ENCODE measurements at regions not wholly inside any gene's neighbourhood (a gene's known extent, or its start where the extent isn't known, plus 50 kb on each side); places are given as distances from the start of the nearest gene placed in this dataset.
"Not testable (repeated sequence)": the region's sequence is repeated elsewhere in the genome, so short reads cannot be mapped to it uniquely, and the experiment has no call there.

DNA sequence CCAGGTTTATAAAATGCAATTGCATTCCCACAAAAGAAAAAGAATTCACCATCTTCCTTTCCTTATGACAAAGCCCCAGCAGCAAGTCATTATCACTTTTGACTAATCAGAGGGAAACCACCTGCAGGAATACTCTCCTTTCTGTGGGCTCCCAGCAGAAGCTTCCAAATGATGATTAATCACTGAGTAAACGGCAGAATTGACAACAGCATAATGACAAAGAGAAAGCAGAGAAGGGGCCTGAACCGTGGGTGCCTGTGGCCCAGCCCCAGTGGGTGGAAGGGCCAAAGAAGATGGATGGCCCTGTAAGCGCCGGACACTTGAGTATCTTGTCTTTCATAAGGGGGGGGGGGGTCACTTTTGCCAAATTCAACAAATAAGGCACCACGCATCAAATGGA is 152.4 kb upstream of the NRBF2 start:
- H3K27ac ChIP-seq (ENCODE audit: low read depth, low read length, poor library complexity, severe bottlenecking) = no peak overlapping the region
- H3K4me1 ChIP-seq (ENCODE audit: insufficient read depth, low read length, severe bottlenecking) = no peaks in the 10 kb centered on the region
- H3K27me3 ChIP-seq (ENCODE audit: insufficient read depth, low read length) = no peaks in the 10 kb centered on the region
- no peaks in the 10 kb centered on the region for H3K79me2 ChIP-seq (ENCODE audit: insufficient read depth, low read length)
- H4K20me1 ChIP-seq (ENCODE audit: insufficient read depth, low read length) = no peaks in the 10 kb centered on the region
- no peak overlapping the region for H3K4me2 ChIP-seq (ENCODE audit: low read length)
- H2AFZ ChIP-seq (ENCODE audit: low read length) = no peak overlapping the region
- no peaks in the 10 kb centered on the region for H3K9me3 ChIP-seq (ENCODE audit: low read length)
- no peak for TF ChIP-seq EZH2 (IDR thresholded peaks at IDR 0.05; ENCODE audit: borderline replicate concordance, low read length)
- TF ChIP-seq, protein P1, sequence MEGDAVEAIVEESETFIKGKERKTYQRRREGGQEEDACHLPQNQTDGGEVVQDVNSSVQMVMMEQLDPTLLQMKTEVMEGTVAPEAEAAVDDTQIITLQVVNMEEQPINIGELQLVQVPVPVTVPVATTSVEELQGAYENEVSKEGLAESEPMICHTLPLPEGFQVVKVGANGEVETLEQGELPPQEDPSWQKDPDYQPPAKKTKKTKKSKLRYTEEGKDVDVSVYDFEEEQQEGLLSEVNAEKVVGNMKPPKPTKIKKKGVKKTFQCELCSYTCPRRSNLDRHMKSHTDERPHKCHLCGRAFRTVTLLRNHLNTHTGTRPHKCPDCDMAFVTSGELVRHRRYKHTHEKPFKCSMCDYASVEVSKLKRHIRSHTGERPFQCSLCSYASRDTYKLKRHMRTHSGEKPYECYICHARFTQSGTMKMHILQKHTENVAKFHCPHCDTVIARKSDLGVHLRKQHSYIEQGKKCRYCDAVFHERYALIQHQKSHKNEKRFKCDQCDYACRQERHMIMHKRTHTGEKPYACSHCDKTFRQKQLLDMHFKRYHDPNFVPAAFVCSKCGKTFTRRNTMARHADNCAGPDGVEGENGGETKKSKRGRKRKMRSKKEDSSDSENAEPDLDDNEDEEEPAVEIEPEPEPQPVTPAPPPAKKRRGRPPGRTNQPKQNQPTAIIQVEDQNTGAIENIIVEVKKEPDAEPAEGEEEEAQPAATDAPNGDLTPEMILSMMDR (IDR thresholded peaks at IDR 0.05; ENCODE audit: low read length) = no peak
- no peaks in the 10 kb centered on the region for H3K9me2 ChIP-seq (ENCODE audit: low read depth, low read length)
- H3F3A ChIP-seq (ENCODE audit: insufficient read depth, low read length) = no peaks in the 10 kb centered on the region
- no peak overlapping the region for H3K9ac ChIP-seq (ENCODE audit: low read length)
- no peak overlapping the region for H3K4me3 ChIP-seq (ENCODE audit: low read depth, low read length, poor library complexity, severe bottlenecking)
- H3K36me3 ChIP-seq (ENCODE audit: insufficient read depth, low read length) = no peaks in the 10 kb centered on the region

DNA sequence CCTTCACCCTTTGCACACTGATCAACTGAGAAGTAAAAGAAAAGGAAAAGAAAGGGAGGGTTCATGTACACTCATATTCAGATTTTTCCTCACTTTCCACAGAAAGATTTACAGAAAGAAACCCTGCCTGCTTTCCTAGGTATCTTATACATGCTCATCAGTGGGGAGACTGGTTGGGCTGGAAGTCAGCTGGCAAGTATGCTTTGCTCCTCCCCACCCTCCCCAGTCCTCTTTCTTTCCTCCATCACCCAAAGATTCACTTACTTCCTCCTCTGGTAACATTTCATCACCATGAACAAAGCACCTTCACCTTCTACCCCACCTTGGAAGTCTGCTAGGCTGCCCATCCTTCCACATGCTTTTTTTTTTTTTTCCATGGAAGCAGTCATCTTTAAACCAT is 153.2 kb upstream of the NRBF2 start:
- TF ChIP-seq EZH2 (IDR thresholded peaks at IDR 0.05; ENCODE audit: borderline replicate concordance, low read length) = no peak
- TF ChIP-seq, protein P1 (IDR thresholded peaks at IDR 0.05; ENCODE audit: low read length) = no peak
- Histone ChIP-seq H4K20me1 (ENCODE audit: insufficient read depth, low read length) (no peaks in the 10 kb centered on the region), H3K9ac (ENCODE audit: low read length) (no peak overlapping the region), H3K9me2 (ENCODE audit: low read depth, low read length) (no peaks in the 10 kb centered on the region), H3K27ac (ENCODE audit: low read depth, low read length, poor library complexity, severe bottlenecking) (no peak overlapping the region), H3K4me3 (ENCODE audit: low read depth, low read length, poor library complexity, severe bottlenecking) (no peak overlapping the region), H3K36me3 (ENCODE audit: insufficient read depth, low read length) (no peaks in the 10 kb centered on the region), H3F3A (ENCODE audit: insufficient read depth, low read length) (no peaks in the 10 kb centered on the region), H3K9me3 (ENCODE audit: low read length) (no peaks in the 10 kb centered on the region), H2AFZ (ENCODE audit: low read length) (no peak overlapping the region), H3K4me1 (ENCODE audit: insufficient read depth, low read length, severe bottlenecking) (no peaks in the 10 kb centered on the region), H3K79me2 (ENCODE audit: insufficient read depth, low read length) (no peaks in the 10 kb centered on the region), H3K4me2 (ENCODE audit: low read length) (no peak overlapping the region), H3K27me3 (ENCODE audit: insufficient read depth, low read length) (no peaks in the 10 kb centered on the region)

DNA sequence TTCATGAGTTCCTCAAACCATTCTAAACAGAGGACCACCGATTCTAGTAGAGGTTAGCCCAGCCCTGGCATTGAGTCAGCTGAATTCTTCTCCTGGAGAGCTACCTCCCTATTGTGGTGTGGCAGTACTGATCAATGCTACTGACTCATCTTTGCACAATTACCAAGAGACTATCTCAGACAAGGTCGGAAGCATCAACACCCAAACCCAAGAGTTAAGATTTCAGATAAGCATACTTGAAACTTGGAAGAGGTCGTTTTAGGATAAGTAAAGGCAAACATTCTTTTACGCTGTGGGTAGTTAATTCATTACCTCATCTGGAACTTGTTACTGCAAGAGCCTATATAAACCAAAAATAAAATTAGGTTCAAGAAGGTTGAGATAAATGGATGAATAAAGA is 154.6 kb upstream of the NRBF2 start:
- Histone ChIP-seq H3K4me1 (ENCODE audit: insufficient read depth, low read length, severe bottlenecking) (no peaks in the 10 kb centered on the region), H3K27ac (ENCODE audit: low read depth, low read length, poor library complexity, severe bottlenecking) (no peak overlapping the region), H3K79me2 (ENCODE audit: insufficient read depth, low read length) (no peaks in the 10 kb centered on the region), H3K36me3 (ENCODE audit: insufficient read depth, low read length) (no peaks in the 10 kb centered on the region), H3F3A (ENCODE audit: insufficient read depth, low read length) (no peaks in the 10 kb centered on the region), H3K9me2 (ENCODE audit: low read depth, low read length) (no peaks in the 10 kb centered on the region), H3K4me3 (ENCODE audit: low read depth, low read length, poor library complexity, severe bottlenecking) (no peak overlapping the region), H3K27me3 (ENCODE audit: insufficient read depth, low read length) (no peaks in the 10 kb centered on the region), H3K9ac (ENCODE audit: low read length) (no peak overlapping the region), H3K4me2 (ENCODE audit: low read length) (no peak overlapping the region), H3K9me3 (ENCODE audit: low read length) (no peaks in the 10 kb centered on the region), H4K20me1 (ENCODE audit: insufficient read depth, low read length) (no peaks in the 10 kb centered on the region), H2AFZ (ENCODE audit: low read length) (no peak overlapping the region)
- no peak for TF ChIP-seq EZH2 (IDR thresholded peaks at IDR 0.05; ENCODE audit: borderline replicate concordance, low read length)
- TF ChIP-seq, protein P1 (IDR thresholded peaks at IDR 0.05; ENCODE audit: low read length) = no peak

DNA sequence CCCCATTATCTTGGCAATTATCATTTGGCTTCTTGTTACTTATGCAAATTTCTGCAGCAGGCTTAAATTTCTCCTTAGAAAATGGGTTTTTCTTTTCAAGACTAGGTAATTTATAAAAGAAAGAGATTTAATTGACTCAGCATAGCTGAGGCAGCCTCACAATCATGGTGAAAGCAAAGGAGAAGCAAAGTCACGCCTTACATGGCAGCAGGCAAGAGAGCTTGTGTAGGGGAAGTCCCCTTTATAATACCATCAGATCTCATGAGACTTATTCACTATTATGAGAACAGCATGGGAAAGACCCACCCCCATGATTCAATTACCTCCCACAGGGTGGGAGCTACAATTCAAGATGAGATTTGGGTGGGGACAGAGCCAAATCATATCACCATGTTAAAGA is 158.3 kb upstream of the NRBF2 start:
- not testable (repeated sequence) for H3K4me2 ChIP-seq (ENCODE audit: low read length); H3K9ac ChIP-seq (ENCODE audit: low read length); H3K4me3 ChIP-seq (ENCODE audit: low read depth, low read length, poor library complexity, severe bottlenecking); H3K27ac ChIP-seq (ENCODE audit: low read depth, low read length, poor library complexity, severe bottlenecking); H3K9me2 ChIP-seq (ENCODE audit: low read depth, low read length); H3K36me3 ChIP-seq (ENCODE audit: insufficient read depth, low read length); H2AFZ ChIP-seq (ENCODE audit: low read length); H3K79me2 ChIP-seq (ENCODE audit: insufficient read depth, low read length); H3K4me1 ChIP-seq (ENCODE audit: insufficient read depth, low read length, severe bottlenecking); H3K9me3 ChIP-seq (ENCODE audit: low read length); H3F3A ChIP-seq (ENCODE audit: insufficient read depth, low read length); H3K27me3 ChIP-seq (ENCODE audit: insufficient read depth, low read length); H4K20me1 ChIP-seq (ENCODE audit: insufficient read depth, low read length)

Measured in OCI-LY1 (cell line).